ENCODE measurements at regions not wholly inside any gene's neighbourhood (a gene's known extent, or its start where the extent isn't known, plus 50 kb on each side); places are given as distances from the start of the nearest gene placed in this dataset.
A peak's percentile ranks its signal among the peaks of the same experiment; 100 is the strongest.

GRCh38 chr3:189038773-189039745, 132.7 kb upstream of the TPRG1 start:
- Histone ChIP-seq H3K4me3 (no peak overlapping the region), H3K36me3 (no peaks in the 10 kb centered on the region), H3K9me3 (no peaks in the 10 kb centered on the region), H3K27me3 (no peaks in the 10 kb centered on the region), H3K27ac (no peak overlapping the region), H3K4me1 (no peaks in the 10 kb centered on the region)
- no peak for TF ChIP-seq POLR2A (IDR thresholded peaks at IDR 0.05)
- no peak for TF ChIP-seq CTCF (IDR thresholded peaks at IDR 0.05 in 4 of 5, conservative IDR thresholded peaks at IDR 0.05 in 1 of 5)
- ATAC-seq = no peak
- in situ Hi-C loops (cut with MboI; ENCODE audit: low sequenced_read_pairs in 4 of 4) (no loop called here), intact Hi-C loops (cut with DNase I; ENCODE audit: low total_unique reads) (no loop called here)
- DNase-seq = no peak

GRCh38 chr3:189040656-189041335, 131.0 kb upstream of the TPRG1 start:
- intact Hi-C loops (cut with DNase I; ENCODE audit: low total_unique reads) = no loop called here
- H3K9me3 ChIP-seq = no peaks in the 10 kb centered on the region
- no peaks in the 10 kb centered on the region for H3K4me1 ChIP-seq
- no peak overlapping the region for H3K4me3 ChIP-seq
- no peak overlapping the region for H3K27ac ChIP-seq
- no peaks in the 10 kb centered on the region for H3K27me3 ChIP-seq
- in situ Hi-C loops (cut with MboI; ENCODE audit: low sequenced_read_pairs in 4 of 4) = no loop called here
- no peak for TF ChIP-seq CTCF (IDR thresholded peaks at IDR 0.05 in 4 of 5, conservative IDR thresholded peaks at IDR 0.05 in 1 of 5)
- no peak for TF ChIP-seq POLR2A (IDR thresholded peaks at IDR 0.05)
- no peaks in the 10 kb centered on the region for H3K36me3 ChIP-seq
- DNase-seq = no peak
- ATAC-seq = no peak

- ATAC-seq (no peak), DNase-seq (no peak)
- no peak overlapping the region for H3K4me3 ChIP-seq
- intact Hi-C loops (cut with DNase I; ENCODE audit: low total_unique reads) (no loop called here), in situ Hi-C loops (cut with MboI; ENCODE audit: low sequenced_read_pairs in 4 of 4) (no loop called here)
- H3K27me3 ChIP-seq = no peaks in the 10 kb centered on the region
- no peak for TF ChIP-seq POLR2A (IDR thresholded peaks at IDR 0.05)
- TF ChIP-seq CTCF (IDR thresholded peaks at IDR 0.05 in 4 of 5, conservative IDR thresholded peaks at IDR 0.05 in 1 of 5) = peak in 2 of 5 experiments; percentile 19 to 28
- H3K9me3 ChIP-seq = no peaks in the 10 kb centered on the region
- H3K27ac ChIP-seq = no peak overlapping the region
- no peaks in the 10 kb centered on the region for H3K4me1 ChIP-seq
- H3K36me3 ChIP-seq = no peaks in the 10 kb centered on the region
Observed at GRCh38 chr3:189041482-189042090, 130.2 kb upstream of the TPRG1 start.

GRCh38 chr3:189042832-189043231, 128.9 kb upstream of the TPRG1 start:
- Histone ChIP-seq H3K4me1 (no peaks in the 10 kb centered on the region), H3K27ac (no peak overlapping the region), H3K27me3 (no peaks in the 10 kb centered on the region), H3K4me3 (no peak overlapping the region), H3K36me3 (no peaks in the 10 kb centered on the region), H3K9me3 (no peaks in the 10 kb centered on the region)
- in situ Hi-C loops (cut with MboI; ENCODE audit: low sequenced_read_pairs in 4 of 4) = no loop called here
- TF ChIP-seq CTCF (IDR thresholded peaks at IDR 0.05 in 4 of 5, conservative IDR thresholded peaks at IDR 0.05 in 1 of 5) (no peak), POLR2A (IDR thresholded peaks at IDR 0.05) (no peak)
- intact Hi-C loops (cut with DNase I; ENCODE audit: low total_unique reads) = no loop called here
- no peak for DNase-seq
- no peak for ATAC-seq

Measured in gastrocnemius medialis (tissue), 4 donors.